ENCODE measurements at regions not wholly inside any gene's neighbourhood (a gene's known extent, or its start where the extent isn't known, plus 50 kb on each side); places are given as distances from the start of the nearest gene placed in this dataset.

DNA sequence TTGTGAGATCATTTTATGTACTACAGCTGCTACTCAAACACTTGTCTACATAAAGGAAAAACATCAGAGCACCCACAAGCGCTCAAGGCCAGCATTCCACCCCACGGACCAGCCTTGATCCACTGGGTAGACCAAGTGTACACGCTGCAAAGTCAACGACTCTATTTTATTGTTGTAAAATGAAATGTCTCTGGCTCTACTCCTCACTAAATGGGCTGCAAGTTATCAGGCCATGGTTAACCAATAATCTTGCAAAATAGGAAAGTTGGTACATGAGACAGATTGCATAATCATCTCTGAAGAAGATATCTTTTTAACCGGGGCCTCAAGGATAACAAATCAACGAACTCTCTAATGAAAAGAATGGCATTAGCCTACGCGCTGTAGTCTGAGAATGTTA is 69.9 kb upstream of the FOXN3 start:
- TF ChIP-seq RAD21 (IDR thresholded peaks at IDR 0.05; ENCODE audit: low read length) (no peak), RCOR1 (IDR thresholded peaks at IDR 0.05; ENCODE audit: low read length) (no peak)
- TF ChIP-seq, protein P1, sequence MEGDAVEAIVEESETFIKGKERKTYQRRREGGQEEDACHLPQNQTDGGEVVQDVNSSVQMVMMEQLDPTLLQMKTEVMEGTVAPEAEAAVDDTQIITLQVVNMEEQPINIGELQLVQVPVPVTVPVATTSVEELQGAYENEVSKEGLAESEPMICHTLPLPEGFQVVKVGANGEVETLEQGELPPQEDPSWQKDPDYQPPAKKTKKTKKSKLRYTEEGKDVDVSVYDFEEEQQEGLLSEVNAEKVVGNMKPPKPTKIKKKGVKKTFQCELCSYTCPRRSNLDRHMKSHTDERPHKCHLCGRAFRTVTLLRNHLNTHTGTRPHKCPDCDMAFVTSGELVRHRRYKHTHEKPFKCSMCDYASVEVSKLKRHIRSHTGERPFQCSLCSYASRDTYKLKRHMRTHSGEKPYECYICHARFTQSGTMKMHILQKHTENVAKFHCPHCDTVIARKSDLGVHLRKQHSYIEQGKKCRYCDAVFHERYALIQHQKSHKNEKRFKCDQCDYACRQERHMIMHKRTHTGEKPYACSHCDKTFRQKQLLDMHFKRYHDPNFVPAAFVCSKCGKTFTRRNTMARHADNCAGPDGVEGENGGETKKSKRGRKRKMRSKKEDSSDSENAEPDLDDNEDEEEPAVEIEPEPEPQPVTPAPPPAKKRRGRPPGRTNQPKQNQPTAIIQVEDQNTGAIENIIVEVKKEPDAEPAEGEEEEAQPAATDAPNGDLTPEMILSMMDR (IDR thresholded peaks at IDR 0.05), result no peak
